HEK293T (cell line): ENCODE measurements at regions not wholly inside any gene's neighbourhood (a gene's known extent, or its start where the extent isn't known, plus 50 kb on each side); places are given as distances from the start of the nearest gene placed in this dataset.

Experiments
- ARNT ChIP-seq: fragments of 450-650 bp; IDR thresholded peaks from 2 replicates; pipeline ENCODE4 v1.6.1; 2017; ENCODE audit warnings: mild to moderate bottlenecking
- BHLHE40 ChIP-seq: fragments of 450-650 bp; IDR thresholded peaks from 2 replicates; pipeline ENCODE4 v1.6.1; 2016; ENCODE audit warnings: mild to moderate bottlenecking, moderate library complexity, borderline replicate concordance
- SUZ12 ChIP-seq: fragments of 450-650 bp; IDR thresholded peaks from 2 replicates; pipeline ENCODE4 v1.6.1; 2016; ENCODE audit warnings: mild to moderate bottlenecking
- ZNF384 ChIP-seq: fragments of 450-650 bp; IDR thresholded peaks from 2 replicates; pipeline ENCODE4 v1.6.1; 2016

- TF ChIP-seq ZNF384: no peak
- no peak for TF ChIP-seq ARNT
- TF ChIP-seq SUZ12: no peak
- no peak for TF ChIP-seq BHLHE40
Measured at GRCh38 chr1:118649369-118650106, 338.6 kb downstream of the TBX15 start.
